ENCODE measurements at regions not wholly inside any gene's neighbourhood (a gene's known extent, or its start where the extent isn't known, plus 50 kb on each side); places are given as distances from the start of the nearest gene placed in this dataset.

- DNase-seq: no peak
- no peak overlapping the region for H3K27ac ChIP-seq
- TF ChIP-seq, protein P1, sequence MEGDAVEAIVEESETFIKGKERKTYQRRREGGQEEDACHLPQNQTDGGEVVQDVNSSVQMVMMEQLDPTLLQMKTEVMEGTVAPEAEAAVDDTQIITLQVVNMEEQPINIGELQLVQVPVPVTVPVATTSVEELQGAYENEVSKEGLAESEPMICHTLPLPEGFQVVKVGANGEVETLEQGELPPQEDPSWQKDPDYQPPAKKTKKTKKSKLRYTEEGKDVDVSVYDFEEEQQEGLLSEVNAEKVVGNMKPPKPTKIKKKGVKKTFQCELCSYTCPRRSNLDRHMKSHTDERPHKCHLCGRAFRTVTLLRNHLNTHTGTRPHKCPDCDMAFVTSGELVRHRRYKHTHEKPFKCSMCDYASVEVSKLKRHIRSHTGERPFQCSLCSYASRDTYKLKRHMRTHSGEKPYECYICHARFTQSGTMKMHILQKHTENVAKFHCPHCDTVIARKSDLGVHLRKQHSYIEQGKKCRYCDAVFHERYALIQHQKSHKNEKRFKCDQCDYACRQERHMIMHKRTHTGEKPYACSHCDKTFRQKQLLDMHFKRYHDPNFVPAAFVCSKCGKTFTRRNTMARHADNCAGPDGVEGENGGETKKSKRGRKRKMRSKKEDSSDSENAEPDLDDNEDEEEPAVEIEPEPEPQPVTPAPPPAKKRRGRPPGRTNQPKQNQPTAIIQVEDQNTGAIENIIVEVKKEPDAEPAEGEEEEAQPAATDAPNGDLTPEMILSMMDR (IDR thresholded peaks at IDR 0.05): no peak
- H3K9me3 ChIP-seq: no peaks in the 10 kb centered on the region
- no peaks in the 10 kb centered on the region for H3K36me3 ChIP-seq
- no peak overlapping the region for H3K4me3 ChIP-seq
- no peaks in the 10 kb centered on the region for H3K27me3 ChIP-seq
- no peaks in the 10 kb centered on the region for H3K4me1 ChIP-seq
- intact Hi-C loops (cut with DNase I; ENCODE audit: low total_unique reads): no loop called here
Observed at GRCh38 chr10:64365663-64366062, 844.5 kb downstream of the REEP3 start.

DNA sequence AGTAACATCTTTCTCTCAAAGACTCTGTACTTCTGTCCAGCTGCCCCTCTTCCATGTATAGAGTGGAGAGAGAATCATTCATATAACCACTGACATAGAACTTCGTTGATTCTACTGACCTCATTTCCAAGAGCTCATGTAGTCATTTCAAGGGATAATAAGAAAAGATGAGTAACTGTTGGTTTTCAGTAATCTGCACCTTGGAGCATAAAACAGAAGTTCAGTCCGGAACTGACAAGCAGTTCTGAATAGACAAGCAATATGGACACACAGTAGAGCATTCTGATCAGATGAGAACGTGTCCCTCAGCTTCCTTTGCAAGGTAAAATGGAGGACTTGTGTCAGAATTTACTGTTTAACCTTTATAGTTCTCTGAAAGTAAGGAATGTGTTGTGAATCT, 847.1 kb downstream of the REEP3 start:
- no peaks in the 10 kb centered on the region for H3K9me3 ChIP-seq
- TF ChIP-seq, protein P1 (IDR thresholded peaks at IDR 0.05): no peak
- DNase-seq: no peak
- no peaks in the 10 kb centered on the region for H3K36me3 ChIP-seq
- H3K27me3 ChIP-seq: no peaks in the 10 kb centered on the region
- intact Hi-C loops (cut with DNase I; ENCODE audit: low total_unique reads): no loop called here
- H3K27ac ChIP-seq: no peak overlapping the region
- H3K4me3 ChIP-seq: no peak overlapping the region
- no peaks in the 10 kb centered on the region for H3K4me1 ChIP-seq

- H3K4me1 ChIP-seq: no peaks in the 10 kb centered on the region
- DNase-seq: no peak
- no peak overlapping the region for H3K27ac ChIP-seq
- no peak overlapping the region for H3K4me3 ChIP-seq
- H3K9me3 ChIP-seq: no peaks in the 10 kb centered on the region
- TF ChIP-seq, protein P1 (IDR thresholded peaks at IDR 0.05): no peak
- H3K36me3 ChIP-seq: no peaks in the 10 kb centered on the region
- intact Hi-C loops (cut with DNase I; ENCODE audit: low total_unique reads): no loop called here
- H3K27me3 ChIP-seq: no peaks in the 10 kb centered on the region
Observed at GRCh38 chr10:64369885-64370773, 848.9 kb downstream of the REEP3 start.

DNA sequence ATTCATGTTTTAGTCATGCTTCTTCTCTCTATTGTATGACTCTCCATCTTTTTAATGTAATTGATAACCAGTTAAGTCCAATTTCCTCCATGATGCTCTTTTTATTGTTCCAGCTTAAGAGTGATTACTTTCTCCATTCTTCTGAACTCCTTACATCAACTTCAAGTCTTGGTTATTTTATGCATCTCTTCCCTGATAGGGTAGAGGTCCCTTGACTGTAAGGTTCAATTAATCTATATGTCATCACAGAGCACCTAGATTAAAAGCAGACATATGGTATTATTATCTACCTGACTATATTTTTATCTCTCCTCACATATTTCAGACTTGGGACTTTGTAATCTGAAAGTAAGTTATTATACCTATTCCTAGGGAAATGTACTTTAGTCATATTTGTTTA, 853.1 kb downstream of the REEP3 start:
- no peaks in the 10 kb centered on the region for H3K9me3 ChIP-seq
- no peak for DNase-seq
- H3K4me1 ChIP-seq: no peaks in the 10 kb centered on the region
- intact Hi-C loops (cut with DNase I; ENCODE audit: low total_unique reads): no loop called here
- no peaks in the 10 kb centered on the region for H3K36me3 ChIP-seq
- H3K4me3 ChIP-seq: no peak overlapping the region
- H3K27me3 ChIP-seq: no peaks in the 10 kb centered on the region
- H3K27ac ChIP-seq: no peak overlapping the region
- TF ChIP-seq, protein P1 (IDR thresholded peaks at IDR 0.05): no peak

- Histone ChIP-seq H3K4me3 (no peak overlapping the region), H3K4me1 (no peaks in the 10 kb centered on the region), H3K36me3 (no peaks in the 10 kb centered on the region), H3K27me3 (no peaks in the 10 kb centered on the region), H3K27ac (no peak overlapping the region), H3K9me3 (no peaks in the 10 kb centered on the region)
- intact Hi-C loops (cut with DNase I; ENCODE audit: low total_unique reads): no loop called here
- DNase-seq: no peak
- TF ChIP-seq, protein P1 (IDR thresholded peaks at IDR 0.05): no peak
Observed at GRCh38 chr10:64376167-64376566, 855.0 kb downstream of the REEP3 start.
